GM12878 (cell line): ENCODE measurements at regions not wholly inside any gene's neighbourhood (a gene's known extent, or its start where the extent isn't known, plus 50 kb on each side); places are given as distances from the start of the nearest gene placed in this dataset.

Experiments
- ATAC-seq: fragments of 200-7000 bp; cut with Tn5 transposase; 3 replicates; pipeline ENCODE4 v1.9.1; 2020; ENCODE audit warnings: mild to moderate bottlenecking, moderate library complexity
- BruUV-seq: library from RNA; stranded (reverse); fragments of 400-500 nt; replicated peaks from 2 replicates; lab custom pipeline; 2021; lab: Mats Ljungman, UMichigan
- CTCF ChIA-PET: fragments of 300-600 bp; sonication (Branson Sonifier 250); formaldehyde crosslinking; extraction: SDS; loops from one replicate; lab custom pipeline; 2021; ENCODE audit warnings: inconsistent platforms; lab: Yijun Ruan, JAX
- POLR2A ChIA-PET: fragments of 350-600 bp; formaldehyde crosslinking; extraction: SDS; loops from one replicate; lab custom pipeline; 2021; ENCODE audit warnings: inconsistent platforms; lab: Charles Lee
- RAD21 ChIA-PET: fragments of 300-600 bp; sonication (Branson Sonifier 250); formaldehyde crosslinking; loops from one replicate; lab custom pipeline; 2023; ENCODE audit warnings: antibody characterized with exemption; ENCODE audit not compliant: unreplicated experiment; lab: Charles Lee
- SMC1A ChIA-PET: fragments of 300-600 bp; sonication (Branson Sonifier 250); formaldehyde crosslinking; loops from one replicate; lab custom pipeline; 2023; ENCODE audit not compliant: unreplicated experiment, uncharacterized antibody; lab: Charles Lee
- DNase-seq: peaks from one replicate; pipeline ENCODE4 v3.0.0-alpha.2; 2011; ENCODE audit warnings: low read depth, low spot score
- FAIRE-seq: peaks from 3 replicates; lab custom pipeline; 2011; peaks lifted over from hg19 to GRCh38; lab: Jason Lieb, UNC
- H2AFZ ChIP-seq: 2 replicates; pipeline ENCODE4 v1.6.0; 2011; ENCODE audit warnings: low read depth, low read length, control low read depth; ENCODE audit not compliant: control insufficient read depth
- H3K27ac ChIP-seq: 2 replicates; pipeline ENCODE4 v1.5.1; 2011; ENCODE audit warnings: control low read depth; ENCODE audit not compliant: control insufficient read depth, insufficient read depth
- H3K27me3 ChIP-seq, 2 experiments: replicated peaks in 1 of 2; 2 replicates each; pipeline versions ENCODE4 v1.6.0 to v1.6.1; 2011; ENCODE audit warnings: low read length in 1 of 2; ENCODE audit not compliant: control insufficient read depth in 2 of 2, insufficient read depth in 2 of 2
- H3K36me3 ChIP-seq, 2 experiments: 2 replicates each; pipeline ENCODE4 v1.5.1; 2011; ENCODE audit warnings: low read length in 1 of 2; ENCODE audit not compliant: control insufficient read depth in 2 of 2, insufficient read depth in 2 of 2
- H3K4me1 ChIP-seq: 2 replicates; pipeline ENCODE4 v1.6.1; 2011; ENCODE audit warnings: mild to moderate bottlenecking, low read length, moderate library complexity, mixed read lengths; ENCODE audit not compliant: control insufficient read depth, insufficient read depth
- H3K4me2 ChIP-seq: 2 replicates; pipeline ENCODE4 v1.6.0; 2011; ENCODE audit warnings: control low read depth; ENCODE audit not compliant: control insufficient read depth, insufficient read depth
- H3K4me3 ChIP-seq: fragments of 200-600 bp; sonication (generic); 2 replicates; pipeline ENCODE4 v1.5.1; 2016
- H3K79me2 ChIP-seq: 2 replicates; pipeline ENCODE4 v1.6.0; 2011; ENCODE audit warnings: low read length; ENCODE audit not compliant: control insufficient read depth, insufficient read depth
- H3K9ac ChIP-seq: 2 replicates; pipeline ENCODE4 v1.8.0; 2011; ENCODE audit warnings: low read length, control low read depth, mixed read lengths; ENCODE audit not compliant: control insufficient read depth, insufficient read depth
- H3K9me3 ChIP-seq: replicated peaks from 3 replicates; pipeline ENCODE4 v1.5.1; 2011; ENCODE audit warnings: mild to moderate bottlenecking, low read length; ENCODE audit not compliant: control insufficient read depth, insufficient read depth
- H4K20me1 ChIP-seq: 2 replicates; pipeline ENCODE4 v1.6.0; 2011; ENCODE audit not compliant: control insufficient read depth, insufficient read depth
- ASH2L ChIP-seq: fragments of 300-600, 200-600 bp; sonication (generic); IDR thresholded peaks from 2 replicates; pipeline ENCODE4 v1.6.1; 2017; ENCODE audit warnings: low read depth, mild to moderate bottlenecking, borderline replicate concordance
- CBX3 ChIP-seq: fragments of 200-600 bp; sonication (generic); IDR thresholded peaks from 2 replicates; pipeline ENCODE4 v1.6.1; 2016; ENCODE audit warnings: low read depth, borderline replicate concordance
- E4F1 ChIP-seq: fragments of 450-650 bp; IDR thresholded peaks from 2 replicates; pipeline ENCODE4 v1.6.1; 2018; ENCODE audit warnings: borderline replicate concordance, mild to moderate bottlenecking; ENCODE audit not compliant: partially characterized antibody
- HDAC6 ChIP-seq: fragments of 200-600 bp; sonication (generic); IDR thresholded peaks from one replicate; pipeline ENCODE4 v1.8.0; 2017; ENCODE audit warnings: antibody characterized with exemption; ENCODE audit not compliant: unreplicated experiment
- IKZF1 ChIP-seq: fragments of 450-650 bp; conservative IDR thresholded peaks from 2 replicates; pipeline ENCODE4 v1.6.1; 2017; ENCODE audit warnings: antibody characterized with exemption, mild to moderate bottlenecking
- NR2C2 ChIP-seq: IDR thresholded peaks from 2 replicates; pipeline ENCODE4 v1.6.1; 2011; ENCODE audit warnings: borderline replicate concordance, low read depth; ENCODE audit not compliant: control insufficient read depth, insufficient read length
- PAX5 ChIP-seq: IDR thresholded peaks from 2 replicates; pipeline ENCODE4 v1.6.1; 2011; ENCODE audit warnings: low read depth, low read length, borderline replicate concordance
- TCF3 ChIP-seq: IDR thresholded peaks from 2 replicates; pipeline ENCODE4 v1.6.1; 2012; ENCODE audit warnings: low read depth, mild to moderate bottlenecking, low read length, borderline replicate concordance; ENCODE audit not compliant: insufficient read depth
- ZNF217 ChIP-seq: fragments of 450-650 bp; IDR thresholded peaks from 2 replicates; pipeline ENCODE4 v1.6.1; 2017; ENCODE audit warnings: antibody characterized with exemption, mild to moderate bottlenecking
- WGBS: methylation state at CpG from one replicate; pipeline ENCODE4 v1.1.6; 2016; ENCODE audit warnings: low lambda C conversion rate; ENCODE audit not compliant: insufficient replicate concordance, insufficient coverage; ENCODE audit errors: missing lambda C conversion rate; 5-methylcytosine and 5-hydroxymethylcytosine counted together
- in situ Hi-C: fragments of 300-500 bp; cut with MboI; formaldehyde crosslinking; loops from 9 replicates; pipeline ENCODE4 v1.14.3; 2018; ENCODE audit warnings: mixed read lengths
- intact Hi-C: fragments of 100-400 bp; cut with micrococcal nuclease; formaldehyde crosslinking; loops from one replicate; pipeline ENCODE4 v1.14.2; 2022; ENCODE audit not compliant: unreplicated experiment
- TF ChIP-seq, protein P1 (sequence below): fragments of 450-650 bp; IDR thresholded peaks from 2 replicates; pipeline ENCODE4 v1.6.1; 2016; ENCODE audit warnings: mild to moderate bottlenecking
- TF ChIP-seq, protein P2 (sequence below), 3 experiments: IDR thresholded peaks in 2 of 3; conservative IDR thresholded peaks in 1 of 3; 2 replicates each; pipeline ENCODE4 v1.5.1; 2011; ENCODE audit warnings: low read depth in 3 of 3, low read length in 3 of 3, mild to moderate bottlenecking in 3 of 3, control low read depth in 2 of 3, moderate library complexity in 2 of 3, inconsistent platforms in 1 of 3, mixed read lengths in 1 of 3; ENCODE audit not compliant: control insufficient read depth in 2 of 3, insufficient read depth in 1 of 3; ENCODE audit errors: extremely low read depth in 1 of 3

- H3K27ac ChIP-seq, result no peak overlapping the region
- SMC1A ChIA-PET, result no interaction called here
- POLR2A ChIA-PET, result no interaction called here
- TF ChIP-seq PAX5 (no peak), TCF3 (no peak), IKZF1 (no peak), CBX3 (no peak), ASH2L (no peak), HDAC6 (no peak), ZNF217 (no peak), E4F1 (no peak), NR2C2 (no peak)
- TF ChIP-seq, protein P1, sequence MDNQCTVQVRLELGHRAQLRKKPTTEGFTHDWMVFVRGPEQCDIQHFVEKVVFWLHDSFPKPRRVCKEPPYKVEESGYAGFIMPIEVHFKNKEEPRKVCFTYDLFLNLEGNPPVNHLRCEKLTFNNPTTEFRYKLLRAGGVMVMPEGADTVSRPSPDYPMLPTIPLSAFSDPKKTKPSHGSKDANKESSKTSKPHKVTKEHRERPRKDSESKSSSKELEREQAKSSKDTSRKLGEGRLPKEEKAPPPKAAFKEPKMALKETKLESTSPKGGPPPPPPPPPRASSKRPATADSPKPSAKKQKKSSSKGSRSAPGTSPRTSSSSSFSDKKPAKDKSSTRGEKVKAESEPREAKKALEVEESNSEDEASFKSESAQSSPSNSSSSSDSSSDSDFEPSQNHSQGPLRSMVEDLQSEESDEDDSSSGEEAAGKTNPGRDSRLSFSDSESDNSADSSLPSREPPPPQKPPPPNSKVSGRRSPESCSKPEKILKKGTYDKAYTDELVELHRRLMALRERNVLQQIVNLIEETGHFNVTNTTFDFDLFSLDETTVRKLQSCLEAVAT, result no peak
- TF ChIP-seq, protein P2, sequence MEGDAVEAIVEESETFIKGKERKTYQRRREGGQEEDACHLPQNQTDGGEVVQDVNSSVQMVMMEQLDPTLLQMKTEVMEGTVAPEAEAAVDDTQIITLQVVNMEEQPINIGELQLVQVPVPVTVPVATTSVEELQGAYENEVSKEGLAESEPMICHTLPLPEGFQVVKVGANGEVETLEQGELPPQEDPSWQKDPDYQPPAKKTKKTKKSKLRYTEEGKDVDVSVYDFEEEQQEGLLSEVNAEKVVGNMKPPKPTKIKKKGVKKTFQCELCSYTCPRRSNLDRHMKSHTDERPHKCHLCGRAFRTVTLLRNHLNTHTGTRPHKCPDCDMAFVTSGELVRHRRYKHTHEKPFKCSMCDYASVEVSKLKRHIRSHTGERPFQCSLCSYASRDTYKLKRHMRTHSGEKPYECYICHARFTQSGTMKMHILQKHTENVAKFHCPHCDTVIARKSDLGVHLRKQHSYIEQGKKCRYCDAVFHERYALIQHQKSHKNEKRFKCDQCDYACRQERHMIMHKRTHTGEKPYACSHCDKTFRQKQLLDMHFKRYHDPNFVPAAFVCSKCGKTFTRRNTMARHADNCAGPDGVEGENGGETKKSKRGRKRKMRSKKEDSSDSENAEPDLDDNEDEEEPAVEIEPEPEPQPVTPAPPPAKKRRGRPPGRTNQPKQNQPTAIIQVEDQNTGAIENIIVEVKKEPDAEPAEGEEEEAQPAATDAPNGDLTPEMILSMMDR (IDR thresholded peaks at IDR 0.05 in 2 of 3, conservative IDR thresholded peaks at IDR 0.05 in 1 of 3; ENCODE audit: control insufficient read depth in 2 of 3, extremely low read depth in 1 of 3, insufficient read depth in 1 of 3, low read depth in 3 of 3, low read length in 3 of 3), result no peak
- no peaks in the 10 kb centered on the region for H3K4me1 ChIP-seq
- no peak overlapping the region for H2AFZ ChIP-seq
- no peaks in the 10 kb centered on the region for H3K36me3 ChIP-seq
- in situ Hi-C loops, result no loop called here
- RAD21 ChIA-PET, result no interaction called here
- H3K79me2 ChIP-seq, result no peaks in the 10 kb centered on the region
- no peak overlapping the region for H3K4me2 ChIP-seq
- no peak for ATAC-seq
- H3K9me3 ChIP-seq, result no peaks in the 10 kb centered on the region
- no peak overlapping the region for H3K4me3 ChIP-seq
- no peak for FAIRE-seq
- peaks cover 0 to 2% of the 10 kb centered on the region in 2 experiments; a peak in 1 of 4 replicates for H3K27me3 ChIP-seq
- WGBS, result 62% methylated on average over 4 of the region's 4 CpGs
- CTCF ChIA-PET, result no interaction called here
- BruUV-seq, result no TSS peak
- H3K9ac ChIP-seq, result no peak overlapping the region
- H4K20me1 ChIP-seq, result no peaks in the 10 kb centered on the region
- no peak for DNase-seq
- intact Hi-C loops, result no loop called here
Measured at GRCh38 chr5:68834491-68834981, 259.3 kb upstream of the SLC30A5 start.
